Activated CD8-positive, alpha-beta memory T cell treated with anti-CD3 and anti-CD28 coated beads, Interleukin-2, amount 10 ng/mL, durations not matched to agents 7 days and 5 days (primary cell): ENCODE measurements at regions not wholly inside any gene's neighbourhood (a gene's known extent, or its start where the extent isn't known, plus 50 kb on each side); places are given as distances from the start of the nearest gene placed in this dataset.

ENCODE experiments used
- ATAC-seq: fragments of 150-1000 bp; cut with Tn5 transposase; one replicate; pipeline ENCODE4 v1.10.0; 2021; ENCODE audit warnings: moderate library complexity
- CTCF ChIA-PET: fragments of 350-600 bp; sonication (Branson Sonifier 250); formaldehyde crosslinking; loops from one replicate; lab custom pipeline; 2021; ENCODE audit warnings: antibody characterized with exemption; lab: Charles Lee
- DNase-seq: peaks from one replicate; pipeline ENCODE4 v3.0.0-alpha.2; 2020
- H3K27ac Mint-ChIP-seq: one replicate; pipeline ENCODE4 v1.8.0; 2021; ENCODE audit warnings: mild to moderate bottlenecking, mixed read lengths
- H3K27me3 Mint-ChIP-seq: one replicate; pipeline ENCODE4 v1.8.0; 2021; ENCODE audit warnings: mixed read lengths
- H3K36me3 Mint-ChIP-seq: one replicate; pipeline ENCODE4 v1.8.0; 2021; ENCODE audit warnings: mild to moderate bottlenecking, mixed read lengths
- H3K4me1 Mint-ChIP-seq: one replicate; pipeline ENCODE4 v1.8.0; 2021; ENCODE audit warnings: mixed read lengths
- H3K4me3 Mint-ChIP-seq: one replicate; pipeline ENCODE4 v1.8.0; 2021; ENCODE audit warnings: mild to moderate bottlenecking, moderate library complexity, mixed read lengths
- H3K9me3 Mint-ChIP-seq: one replicate; pipeline ENCODE4 v1.8.0; 2022; ENCODE audit warnings: low read depth, mixed read lengths

DNA sequence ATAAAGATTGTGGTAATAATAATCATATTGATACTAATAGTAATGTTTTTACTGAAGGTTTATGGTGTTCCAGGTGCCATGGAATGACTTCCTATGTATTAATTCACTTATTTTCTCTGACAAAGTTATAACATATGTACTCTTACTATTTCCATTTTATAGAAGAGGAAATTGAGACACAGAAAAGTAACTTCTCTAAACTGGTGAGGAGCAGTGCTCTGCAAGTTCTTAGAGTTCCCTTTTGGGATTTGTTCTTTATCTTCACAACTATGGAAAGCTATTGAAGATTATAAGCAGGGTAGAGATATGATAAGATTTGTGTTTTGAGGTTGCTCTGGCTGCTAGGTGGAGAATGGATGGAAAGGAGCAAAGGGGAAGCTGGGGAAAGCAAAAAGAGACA lies 83.9 kb upstream of the OLFM4 start:
- Mint-ChIP-seq H3K4me1 (no peaks in the 10 kb centered on the region), H3K27ac (no peak overlapping the region), H3K27me3 (no peaks in the 10 kb centered on the region), H3K36me3 (no peaks in the 10 kb centered on the region), H3K4me3 (no peak overlapping the region), H3K9me3 (no peaks in the 10 kb centered on the region)
- CTCF ChIA-PET, result no interaction called here
- ATAC-seq (no peak), DNase-seq (no peak)

DNA sequence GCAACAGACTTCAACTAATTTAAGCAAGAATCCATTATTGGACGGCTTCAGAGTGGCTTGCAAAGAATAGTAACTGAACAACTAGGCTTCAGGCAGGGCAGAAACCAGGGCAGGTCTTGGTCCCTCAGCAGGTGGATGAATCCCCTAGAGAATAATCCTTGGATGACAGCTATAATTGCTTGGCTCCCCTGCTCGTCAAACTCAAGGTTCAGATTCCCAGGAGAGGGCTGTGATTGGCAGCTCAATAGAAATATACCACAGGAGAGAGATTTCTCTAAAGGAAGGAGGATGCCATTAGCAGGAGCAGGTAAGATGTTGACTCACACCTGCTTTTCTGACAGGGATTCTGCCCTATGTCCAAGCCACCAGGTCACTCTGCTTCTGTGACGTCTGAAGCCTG lies 89.6 kb upstream of the PCDH8 start:
- CTCF ChIA-PET, result no interaction called here
- Mint-ChIP-seq H3K27ac (no peak overlapping the region), H3K36me3 (no peaks in the 10 kb centered on the region), H3K4me1 (no peaks in the 10 kb centered on the region), H3K4me3 (no peak overlapping the region), H3K9me3 (no peaks in the 10 kb centered on the region), H3K27me3 (no peaks in the 10 kb centered on the region)
- no peak for DNase-seq
- no peak for ATAC-seq

DNA sequence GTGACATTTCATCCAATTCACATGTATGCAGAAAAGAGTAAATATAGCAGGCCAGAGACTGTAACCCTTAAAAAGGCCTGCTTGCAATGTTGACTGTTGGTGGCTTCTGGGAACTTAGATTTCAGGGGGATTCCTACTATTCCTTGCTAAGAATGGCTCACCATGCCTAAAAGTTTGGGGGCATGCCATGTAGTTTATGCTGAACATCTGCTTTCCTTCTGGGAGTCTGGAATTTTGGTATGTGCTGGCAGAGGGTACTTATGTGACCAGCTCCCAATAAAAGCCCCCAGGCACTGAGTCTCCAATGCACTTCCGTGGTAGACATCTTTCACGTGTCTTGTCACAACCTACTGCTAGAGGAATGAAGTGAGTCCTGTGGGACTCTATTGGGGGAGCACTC lies 88.4 kb upstream of the PCDH8 start:
- Mint-ChIP-seq H3K4me3 (no peak overlapping the region), H3K36me3 (no peaks in the 10 kb centered on the region), H3K27me3 (no peaks in the 10 kb centered on the region), H3K4me1 (no peaks in the 10 kb centered on the region), H3K9me3 (no peaks in the 10 kb centered on the region), H3K27ac (no peak overlapping the region)
- CTCF ChIA-PET, result no interaction called here
- ATAC-seq (no peak), DNase-seq (no peak)

DNA sequence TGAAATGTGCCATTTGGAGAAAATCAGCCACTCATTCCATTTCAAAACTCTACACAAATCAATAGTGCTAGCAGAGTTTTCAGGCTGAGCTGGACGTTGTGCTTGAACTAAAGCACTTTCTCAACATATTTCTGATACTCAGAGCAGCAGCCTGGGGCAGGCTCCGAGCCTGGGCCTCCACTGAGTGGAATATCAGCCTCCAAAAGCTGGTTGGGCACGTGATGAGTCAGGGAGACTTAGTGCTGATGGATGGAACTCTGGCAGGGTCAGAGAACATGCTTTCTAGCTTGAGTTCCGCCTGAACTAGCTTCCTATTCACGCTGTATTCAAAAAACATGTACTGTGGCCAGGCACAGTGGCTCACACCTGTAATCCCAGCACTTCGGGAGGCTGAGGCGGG lies 85.8 kb upstream of the PCDH8 start:
- Mint-ChIP-seq H3K9me3 (no peaks in the 10 kb centered on the region), H3K27ac (no peak overlapping the region), H3K36me3 (no peaks in the 10 kb centered on the region), H3K4me1 (no peaks in the 10 kb centered on the region), H3K4me3 (no peak overlapping the region), H3K27me3 (no peaks in the 10 kb centered on the region)
- CTCF ChIA-PET, result no interaction called here
- no peak for DNase-seq
- ATAC-seq, result no peak

DNA sequence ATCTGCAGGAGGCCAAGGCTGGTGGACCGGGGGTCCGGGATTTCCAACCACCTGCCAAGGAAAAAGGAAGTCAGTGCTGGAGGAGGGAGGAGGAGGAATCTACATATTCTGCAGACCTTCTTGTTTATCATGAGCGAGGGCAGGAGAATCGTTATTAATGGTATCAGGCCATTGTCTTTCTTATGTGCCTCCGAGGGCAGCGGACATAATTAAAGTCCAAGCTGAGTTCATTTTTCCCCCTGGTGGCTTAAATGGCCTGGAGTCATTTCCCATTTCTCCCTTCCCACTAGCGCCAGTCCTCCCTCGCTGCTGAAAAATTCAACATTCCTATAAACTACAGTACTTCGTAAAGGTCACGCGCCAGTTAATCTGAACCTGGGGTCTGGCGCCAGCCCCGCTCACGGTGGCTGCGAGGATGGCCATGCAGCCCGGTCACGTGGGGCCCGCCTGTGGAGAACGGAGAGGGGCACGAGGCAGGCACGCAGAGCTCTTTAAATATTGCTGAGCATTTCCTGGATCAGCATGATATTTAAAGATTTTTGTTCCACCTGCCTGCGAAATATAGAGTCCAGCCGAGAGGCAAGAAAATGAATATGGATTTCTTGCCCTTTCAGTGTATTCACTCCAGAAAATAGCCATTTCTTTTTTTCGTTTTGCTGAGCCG lies 85.2 kb upstream of the PCDH8 start:
- ATAC-seq, result no peak
- Mint-ChIP-seq H3K27me3 (no peaks in the 10 kb centered on the region), H3K9me3 (no peaks in the 10 kb centered on the region), H3K27ac (no peak overlapping the region), H3K36me3 (no peaks in the 10 kb centered on the region), H3K4me3 (no peak overlapping the region), H3K4me1 (no peaks in the 10 kb centered on the region)
- CTCF ChIA-PET, result no interaction called here
- no peak for DNase-seq

DNA sequence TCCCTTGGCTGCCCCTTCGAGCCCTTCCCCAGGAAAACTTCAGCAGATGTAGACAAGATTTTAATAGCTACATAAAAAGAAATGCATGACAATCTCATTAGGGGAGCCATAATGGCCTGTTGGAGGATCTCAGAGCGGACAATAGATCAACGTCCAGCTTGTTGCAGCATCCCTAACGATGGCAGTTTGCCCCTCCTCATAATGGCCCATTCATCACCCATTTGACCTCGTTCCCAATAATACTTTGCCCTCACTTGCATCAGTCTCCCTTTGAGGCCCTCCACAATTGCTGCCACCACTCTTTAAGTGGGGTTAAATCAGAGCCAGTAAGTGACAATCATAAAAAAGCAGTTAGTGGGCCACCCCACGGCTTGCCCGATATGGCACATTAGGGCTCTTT lies 84.7 kb upstream of the PCDH8 start:
- Mint-ChIP-seq H3K9me3 (no peaks in the 10 kb centered on the region), H3K27ac (no peak overlapping the region), H3K27me3 (no peaks in the 10 kb centered on the region), H3K36me3 (no peaks in the 10 kb centered on the region), H3K4me1 (no peaks in the 10 kb centered on the region), H3K4me3 (no peak overlapping the region)
- CTCF ChIA-PET, result no interaction called here
- ATAC-seq (no peak), DNase-seq (no peak)

DNA sequence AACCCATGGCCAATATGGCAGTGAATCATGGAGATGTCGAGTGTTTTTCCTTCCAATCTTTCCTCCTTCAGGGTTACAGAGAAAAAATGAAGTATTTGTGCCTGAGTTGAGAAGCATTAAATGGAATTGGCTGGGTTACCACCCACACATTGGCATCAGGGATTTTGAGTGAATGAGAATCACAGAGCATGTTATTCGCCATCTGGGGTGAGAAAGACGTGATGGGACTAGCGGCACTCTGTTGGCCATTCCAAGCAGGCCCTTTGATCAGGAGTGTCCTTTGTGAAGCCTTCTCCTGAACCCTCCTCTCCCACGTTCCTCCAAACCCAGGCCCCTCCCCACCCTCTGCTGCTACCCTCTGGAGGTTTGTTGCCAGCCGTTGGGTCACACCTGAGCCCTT lies 84.2 kb upstream of the PCDH8 start:
- Mint-ChIP-seq H3K27me3 (no peaks in the 10 kb centered on the region), H3K4me1 (no peaks in the 10 kb centered on the region), H3K27ac (no peak overlapping the region), H3K36me3 (no peaks in the 10 kb centered on the region), H3K4me3 (no peak overlapping the region), H3K9me3 (no peaks in the 10 kb centered on the region)
- CTCF ChIA-PET, result no interaction called here
- DNase-seq, result no peak
- no peak for ATAC-seq

DNA sequence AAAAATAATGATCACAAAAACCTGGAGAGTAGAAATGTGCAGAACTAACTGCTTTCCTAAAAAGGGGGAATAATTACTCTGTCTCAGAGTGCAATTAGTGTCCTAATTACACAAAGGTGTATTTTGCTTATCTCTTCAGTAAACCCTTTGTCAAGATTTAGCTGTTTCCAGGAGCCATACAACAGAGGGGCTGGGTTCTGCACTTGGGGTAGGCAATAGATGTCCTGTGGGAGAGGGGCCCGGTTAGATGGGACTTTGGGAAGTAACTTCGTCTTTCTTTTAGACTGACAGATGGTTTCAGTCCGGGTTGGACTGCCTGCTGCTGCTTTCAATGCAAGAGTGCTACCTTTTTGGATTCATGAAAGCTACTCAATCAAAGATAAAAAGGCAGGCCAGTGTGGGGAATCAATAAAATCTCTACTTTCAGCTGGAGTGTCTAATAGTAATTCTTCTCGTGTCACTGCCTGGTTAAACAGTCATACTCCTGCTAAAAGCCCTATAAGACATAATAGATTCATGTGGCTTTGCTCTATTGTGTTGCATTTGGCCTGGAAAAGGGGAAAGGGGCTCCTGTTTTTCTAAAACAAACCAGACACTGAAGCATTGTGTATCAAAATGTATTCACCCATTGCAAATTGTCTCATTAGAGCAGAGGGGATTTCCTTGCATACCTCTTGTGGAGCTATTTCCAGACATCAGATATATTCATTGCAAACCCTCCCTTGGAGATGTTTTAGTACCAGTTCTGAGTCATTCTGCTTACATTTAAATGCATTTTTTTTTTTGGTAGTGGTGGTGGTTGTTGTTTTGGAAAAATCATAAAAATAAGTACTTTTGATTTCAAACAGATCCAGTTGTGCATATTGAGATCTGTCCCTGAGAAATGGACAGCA lies 83.3 kb upstream of the PCDH8 start:
- ATAC-seq, result no peak
- H3K27me3 Mint-ChIP-seq, result no peaks in the 10 kb centered on the region
- no peaks in the 10 kb centered on the region for H3K36me3 Mint-ChIP-seq
- H3K9me3 Mint-ChIP-seq, result no peaks in the 10 kb centered on the region
- H3K27ac Mint-ChIP-seq, result no peak overlapping the region
- CTCF ChIA-PET, result no interaction called here
- no peaks in the 10 kb centered on the region for H3K4me1 Mint-ChIP-seq
- no peak for DNase-seq
- no peak overlapping the region for H3K4me3 Mint-ChIP-seq

DNA sequence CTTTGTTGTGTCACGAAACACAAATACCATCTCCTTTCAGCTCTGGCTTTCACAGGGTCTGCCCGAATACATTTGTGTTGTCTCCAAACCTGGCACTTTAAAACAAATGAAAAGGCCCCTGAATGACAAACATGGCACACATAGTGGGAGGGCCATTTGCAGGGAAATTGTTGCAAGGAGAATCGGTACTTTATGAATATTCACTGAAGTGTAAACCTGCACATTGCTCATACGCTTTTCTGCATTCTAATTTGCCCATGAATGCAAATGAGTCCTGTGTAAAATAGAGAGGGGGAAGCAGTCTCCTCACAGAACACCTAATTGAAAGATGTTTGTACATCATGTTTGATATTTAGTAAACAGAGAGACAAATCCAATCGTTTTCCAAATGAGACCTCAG lies 82.7 kb upstream of the PCDH8 start:
- ATAC-seq (no peak), DNase-seq (no peak)
- Mint-ChIP-seq H3K27ac (no peak overlapping the region), H3K9me3 (no peaks in the 10 kb centered on the region), H3K4me1 (no peaks in the 10 kb centered on the region), H3K36me3 (no peaks in the 10 kb centered on the region), H3K27me3 (no peaks in the 10 kb centered on the region), H3K4me3 (no peak overlapping the region)
- CTCF ChIA-PET, result no interaction called here

DNA sequence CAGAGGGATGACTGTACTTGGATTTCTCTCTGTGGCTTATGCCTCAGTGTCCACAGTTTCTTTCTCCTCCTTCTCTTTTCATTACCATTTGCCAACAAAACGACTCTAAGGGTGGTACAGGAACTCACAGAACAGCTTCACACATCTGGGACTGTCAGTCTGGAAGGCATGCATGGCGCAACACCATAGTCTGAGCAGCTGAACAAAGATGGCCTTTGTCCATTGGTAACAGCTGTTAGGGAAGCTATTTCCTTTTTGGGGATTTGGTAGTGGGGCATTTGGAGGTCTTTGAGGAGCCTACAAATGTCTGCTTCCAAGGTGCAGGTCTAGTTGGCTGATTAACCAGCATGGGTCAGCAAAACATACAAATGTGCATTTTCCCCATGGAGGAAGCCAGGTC lies 81.4 kb upstream of the PCDH8 start:
- H3K9me3 Mint-ChIP-seq, result no peaks in the 10 kb centered on the region
- no peak for DNase-seq
- no peak overlapping the region for H3K4me3 Mint-ChIP-seq
- no peak for ATAC-seq
- H3K27me3 Mint-ChIP-seq, result no peaks in the 10 kb centered on the region
- no peak overlapping the region for H3K27ac Mint-ChIP-seq
- H3K36me3 Mint-ChIP-seq, result no peaks in the 10 kb centered on the region
- no peaks in the 10 kb centered on the region for H3K4me1 Mint-ChIP-seq
- CTCF ChIA-PET, result no interaction called here

DNA sequence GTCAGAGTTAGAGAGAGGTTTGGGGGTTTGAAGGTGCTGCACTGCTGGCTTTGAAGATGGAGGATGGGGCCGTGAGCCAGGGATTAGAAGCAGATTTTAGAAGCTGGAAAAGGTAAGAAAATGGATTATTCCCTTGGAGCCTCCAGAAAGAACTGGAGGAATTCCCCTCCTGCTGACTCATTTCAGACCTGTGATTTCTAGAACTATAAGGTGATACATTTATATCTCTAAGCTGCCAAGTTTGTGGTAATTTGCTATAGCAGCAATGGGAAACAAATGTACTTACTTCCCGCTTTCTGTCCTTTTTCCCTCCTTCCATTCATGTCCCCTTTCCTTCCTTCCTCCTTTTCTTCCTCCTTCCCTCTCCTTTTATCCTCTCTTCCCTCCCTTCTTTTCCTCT lies 78.5 kb upstream of the PCDH8 start:
- Mint-ChIP-seq H3K27ac (no peak overlapping the region), H3K9me3 (no peaks in the 10 kb centered on the region), H3K27me3 (no peaks in the 10 kb centered on the region), H3K4me1 (no peaks in the 10 kb centered on the region), H3K36me3 (no peaks in the 10 kb centered on the region), H3K4me3 (no peak overlapping the region)
- ATAC-seq, result no peak
- no peak for DNase-seq
- CTCF ChIA-PET, result no interaction called here

DNA sequence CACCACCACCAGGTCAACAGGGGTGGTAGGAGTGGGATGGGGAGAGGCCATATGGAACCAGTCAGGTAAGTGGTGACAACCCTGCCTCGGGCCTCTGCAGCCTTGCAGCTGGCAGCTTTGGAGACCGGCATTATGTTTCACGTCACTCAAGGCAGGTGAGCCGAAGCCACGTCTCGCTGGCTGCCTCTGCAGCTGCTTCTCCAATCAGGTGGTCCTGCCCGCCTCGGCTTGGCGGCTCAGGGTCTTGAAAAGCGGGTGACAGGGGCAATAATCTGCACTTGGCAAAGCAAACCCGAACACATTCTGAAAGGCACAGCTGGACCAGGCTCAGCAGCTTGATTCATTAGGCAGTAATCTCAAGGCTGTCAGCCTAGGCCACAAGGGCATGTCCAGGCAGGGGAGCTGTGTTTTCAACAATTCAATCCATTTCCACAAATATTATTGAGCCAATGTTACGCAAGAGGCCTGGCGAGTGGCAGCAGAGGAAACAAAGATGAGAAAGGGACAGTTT lies 77.4 kb upstream of the PCDH8 start:
- Mint-ChIP-seq H3K4me3 (no peak overlapping the region), H3K27me3 (no peaks in the 10 kb centered on the region), H3K9me3 (no peaks in the 10 kb centered on the region), H3K4me1 (no peaks in the 10 kb centered on the region), H3K36me3 (no peaks in the 10 kb centered on the region), H3K27ac (no peak overlapping the region)
- CTCF ChIA-PET, result no interaction called here
- DNase-seq (no peak), ATAC-seq (no peak)

DNA sequence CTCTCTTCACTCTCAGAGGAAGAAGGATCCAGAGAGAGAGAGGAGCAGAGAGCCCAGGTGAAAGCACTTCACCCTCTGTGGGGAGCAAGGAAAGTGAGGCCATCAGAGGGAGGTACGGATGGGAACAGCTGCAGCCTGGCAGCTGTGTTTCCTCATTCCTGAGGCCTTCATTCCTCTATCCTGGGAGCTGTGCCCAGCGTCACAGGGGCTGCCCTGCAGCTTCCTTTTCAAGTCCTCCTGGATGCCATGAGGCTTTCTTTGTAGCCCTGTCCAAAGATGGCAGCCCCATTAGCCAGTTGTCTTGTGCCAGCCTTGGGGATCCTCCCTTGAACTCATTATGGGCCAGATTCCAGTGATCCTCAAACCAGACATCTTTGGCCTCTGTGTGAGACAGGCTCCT lies 76.8 kb upstream of the PCDH8 start:
- DNase-seq (no peak), ATAC-seq (no peak)
- Mint-ChIP-seq H3K27me3 (no peaks in the 10 kb centered on the region), H3K36me3 (no peaks in the 10 kb centered on the region), H3K27ac (no peak overlapping the region), H3K9me3 (no peaks in the 10 kb centered on the region), H3K4me3 (no peak overlapping the region), H3K4me1 (no peaks in the 10 kb centered on the region)
- CTCF ChIA-PET, result no interaction called here
